Testis (tissue), 2 donors: ENCODE measurements at regions not wholly inside any gene's neighbourhood (a gene's known extent, or its start where the extent isn't known, plus 50 kb on each side); places are given as distances from the start of the nearest gene placed in this dataset.

Source experiments
- POLR2A ChIP-seq: fragments of 450-650 bp; IDR thresholded peaks from one replicate; pipeline ENCODE4 v1.6.1; 2017; ENCODE audit warnings: antibody characterized with exemption, mild to moderate bottlenecking, moderate library complexity
- TF ChIP-seq, protein P1 (sequence below), 3 experiments: fragments of 450-650 bp in 2 of 3; fragments of 200-600 bp in 1 of 3; sonication (generic) in 1 of 3; IDR thresholded peaks; one replicate each; pipeline ENCODE4 v1.5.1; 2016 to 2019; ENCODE audit warnings: antibody characterized with exemption in 3 of 3, mild to moderate bottlenecking in 2 of 3, moderate library complexity in 1 of 3

DNA sequence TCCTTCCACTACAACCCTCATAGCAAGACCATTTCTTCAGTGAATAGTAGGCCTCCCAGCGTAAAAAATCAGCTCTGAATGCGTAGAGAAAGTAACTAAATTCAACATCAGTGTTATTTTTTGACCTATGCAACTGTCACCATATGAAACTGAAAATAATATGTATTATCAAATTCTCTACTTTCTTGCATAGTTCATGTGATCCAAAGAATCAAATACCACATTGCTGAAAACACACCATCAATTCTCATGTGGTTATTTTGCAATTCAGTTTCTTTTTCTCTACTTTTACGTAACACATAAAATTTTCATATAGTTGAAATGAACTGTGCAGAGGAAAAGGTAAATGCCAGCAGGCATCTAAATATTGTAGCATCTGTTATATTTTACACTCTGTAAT lies 208.5 kb upstream of the SPOPL start:
- TF ChIP-seq, protein P1, sequence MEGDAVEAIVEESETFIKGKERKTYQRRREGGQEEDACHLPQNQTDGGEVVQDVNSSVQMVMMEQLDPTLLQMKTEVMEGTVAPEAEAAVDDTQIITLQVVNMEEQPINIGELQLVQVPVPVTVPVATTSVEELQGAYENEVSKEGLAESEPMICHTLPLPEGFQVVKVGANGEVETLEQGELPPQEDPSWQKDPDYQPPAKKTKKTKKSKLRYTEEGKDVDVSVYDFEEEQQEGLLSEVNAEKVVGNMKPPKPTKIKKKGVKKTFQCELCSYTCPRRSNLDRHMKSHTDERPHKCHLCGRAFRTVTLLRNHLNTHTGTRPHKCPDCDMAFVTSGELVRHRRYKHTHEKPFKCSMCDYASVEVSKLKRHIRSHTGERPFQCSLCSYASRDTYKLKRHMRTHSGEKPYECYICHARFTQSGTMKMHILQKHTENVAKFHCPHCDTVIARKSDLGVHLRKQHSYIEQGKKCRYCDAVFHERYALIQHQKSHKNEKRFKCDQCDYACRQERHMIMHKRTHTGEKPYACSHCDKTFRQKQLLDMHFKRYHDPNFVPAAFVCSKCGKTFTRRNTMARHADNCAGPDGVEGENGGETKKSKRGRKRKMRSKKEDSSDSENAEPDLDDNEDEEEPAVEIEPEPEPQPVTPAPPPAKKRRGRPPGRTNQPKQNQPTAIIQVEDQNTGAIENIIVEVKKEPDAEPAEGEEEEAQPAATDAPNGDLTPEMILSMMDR (IDR thresholded peaks at IDR 0.05), result no peak
- no peak for TF ChIP-seq POLR2A
